ENCODE measurements at regions not wholly inside any gene's neighbourhood (a gene's known extent, or its start where the extent isn't known, plus 50 kb on each side); places are given as distances from the start of the nearest gene placed in this dataset.
A peak's percentile ranks its signal among the peaks of the same experiment; 100 is the strongest.

DNA sequence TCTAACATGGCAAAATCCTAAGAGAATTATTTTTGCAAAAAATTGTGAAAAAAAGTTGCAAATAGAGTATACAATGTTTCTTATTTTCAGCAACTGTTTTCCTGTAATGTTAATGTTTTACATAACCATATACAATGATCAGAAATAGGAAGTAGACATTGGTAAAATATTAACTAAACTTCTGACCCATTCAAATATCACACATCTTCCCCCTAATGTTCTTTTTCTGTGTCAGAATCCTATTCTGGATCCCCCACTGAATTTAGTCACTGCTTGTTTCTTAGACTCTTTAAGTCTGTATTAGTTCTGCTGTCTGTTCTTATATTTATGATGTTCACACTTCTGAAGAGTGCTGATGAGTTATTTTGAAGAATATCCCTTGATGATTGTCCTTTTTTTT, 62.0 kb downstream of the HFE start:
- TF ChIP-seq, protein P1, sequence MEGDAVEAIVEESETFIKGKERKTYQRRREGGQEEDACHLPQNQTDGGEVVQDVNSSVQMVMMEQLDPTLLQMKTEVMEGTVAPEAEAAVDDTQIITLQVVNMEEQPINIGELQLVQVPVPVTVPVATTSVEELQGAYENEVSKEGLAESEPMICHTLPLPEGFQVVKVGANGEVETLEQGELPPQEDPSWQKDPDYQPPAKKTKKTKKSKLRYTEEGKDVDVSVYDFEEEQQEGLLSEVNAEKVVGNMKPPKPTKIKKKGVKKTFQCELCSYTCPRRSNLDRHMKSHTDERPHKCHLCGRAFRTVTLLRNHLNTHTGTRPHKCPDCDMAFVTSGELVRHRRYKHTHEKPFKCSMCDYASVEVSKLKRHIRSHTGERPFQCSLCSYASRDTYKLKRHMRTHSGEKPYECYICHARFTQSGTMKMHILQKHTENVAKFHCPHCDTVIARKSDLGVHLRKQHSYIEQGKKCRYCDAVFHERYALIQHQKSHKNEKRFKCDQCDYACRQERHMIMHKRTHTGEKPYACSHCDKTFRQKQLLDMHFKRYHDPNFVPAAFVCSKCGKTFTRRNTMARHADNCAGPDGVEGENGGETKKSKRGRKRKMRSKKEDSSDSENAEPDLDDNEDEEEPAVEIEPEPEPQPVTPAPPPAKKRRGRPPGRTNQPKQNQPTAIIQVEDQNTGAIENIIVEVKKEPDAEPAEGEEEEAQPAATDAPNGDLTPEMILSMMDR (IDR thresholded peaks at IDR 0.05; ENCODE audit: low read depth, low read length), result no peak
- H3K4me3 ChIP-seq (ENCODE audit: low read depth, low read length), result no peak overlapping the region

- TF ChIP-seq, protein P1 (IDR thresholded peaks at IDR 0.05; ENCODE audit: low read depth, low read length), result no peak
- no peak overlapping the region for H3K4me3 ChIP-seq (ENCODE audit: low read depth, low read length)
These were observed 65.2 kb downstream of the HFE start for GRCh38 chr6:26152226-26153101.

- peak overlapping the region; percentile 82 for H3K4me3 ChIP-seq (ENCODE audit: low read depth, low read length)
- TF ChIP-seq, protein P1 (IDR thresholded peaks at IDR 0.05; ENCODE audit: low read depth, low read length), result no peak
These were observed 68.1 kb downstream of the HFE start for GRCh38 chr6:26155061-26155930.

DNA sequence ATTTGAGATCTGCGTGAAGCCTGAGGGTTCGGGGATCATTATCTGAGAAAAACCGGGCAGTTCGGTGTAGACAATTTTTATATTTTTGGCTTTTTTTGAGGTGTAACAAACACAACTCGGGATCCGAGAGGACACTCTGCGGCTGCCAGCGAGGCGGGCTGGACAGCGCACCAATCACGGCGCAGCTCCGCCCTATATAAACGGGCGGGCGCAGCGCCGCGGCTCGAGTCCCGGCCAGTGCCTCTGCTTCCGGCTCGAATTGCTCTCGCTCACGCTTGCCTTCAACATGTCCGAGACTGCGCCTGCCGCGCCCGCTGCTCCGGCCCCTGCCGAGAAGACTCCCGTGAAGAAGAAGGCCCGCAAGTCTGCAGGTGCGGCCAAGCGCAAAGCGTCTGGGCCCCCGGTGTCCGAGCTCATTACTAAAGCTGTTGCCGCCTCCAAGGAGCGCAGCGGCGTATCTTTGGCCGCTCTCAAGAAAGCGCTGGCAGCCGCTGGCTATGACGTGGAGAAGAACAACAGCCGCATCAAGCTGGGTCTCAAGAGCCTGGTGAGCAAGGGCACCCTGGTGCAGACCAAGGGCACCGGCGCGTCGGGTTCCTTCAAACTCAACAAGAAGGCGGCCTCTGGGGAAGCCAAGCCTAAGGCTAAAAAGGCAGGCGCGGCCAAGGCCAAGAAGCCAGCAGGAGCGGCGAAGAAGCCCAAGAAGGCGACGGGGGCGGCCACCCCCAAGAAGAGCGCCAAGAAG, 69.0 kb downstream of the HFE start:
- H3K4me3 ChIP-seq (ENCODE audit: low read depth, low read length), result peak overlapping the region; percentile 82

DNA sequence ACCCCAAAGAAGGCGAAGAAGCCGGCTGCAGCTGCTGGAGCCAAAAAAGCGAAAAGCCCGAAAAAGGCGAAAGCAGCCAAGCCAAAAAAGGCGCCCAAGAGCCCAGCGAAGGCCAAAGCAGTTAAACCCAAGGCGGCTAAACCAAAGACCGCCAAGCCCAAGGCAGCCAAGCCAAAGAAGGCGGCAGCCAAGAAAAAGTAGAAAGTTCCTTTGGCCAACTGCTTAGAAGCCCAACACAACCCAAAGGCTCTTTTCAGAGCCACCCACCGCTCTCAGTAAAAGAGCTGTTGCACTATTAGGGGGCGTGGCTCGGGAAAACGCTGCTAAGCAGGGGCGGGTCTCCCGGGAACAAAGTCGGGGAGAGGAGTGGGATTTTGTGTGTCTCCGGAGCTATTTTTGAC, 69.6 kb downstream of the HFE start:
- TF ChIP-seq, protein P1 (IDR thresholded peaks at IDR 0.05; ENCODE audit: low read depth, low read length), result no peak
- H3K4me3 ChIP-seq (ENCODE audit: low read depth, low read length), result peak overlapping the region; percentile 82

More for the DNA sequence above, 69.0 kb downstream of the HFE start:
- TF ChIP-seq, protein P1 (IDR thresholded peaks at IDR 0.05; ENCODE audit: low read depth, low read length), result no peak

DNA sequence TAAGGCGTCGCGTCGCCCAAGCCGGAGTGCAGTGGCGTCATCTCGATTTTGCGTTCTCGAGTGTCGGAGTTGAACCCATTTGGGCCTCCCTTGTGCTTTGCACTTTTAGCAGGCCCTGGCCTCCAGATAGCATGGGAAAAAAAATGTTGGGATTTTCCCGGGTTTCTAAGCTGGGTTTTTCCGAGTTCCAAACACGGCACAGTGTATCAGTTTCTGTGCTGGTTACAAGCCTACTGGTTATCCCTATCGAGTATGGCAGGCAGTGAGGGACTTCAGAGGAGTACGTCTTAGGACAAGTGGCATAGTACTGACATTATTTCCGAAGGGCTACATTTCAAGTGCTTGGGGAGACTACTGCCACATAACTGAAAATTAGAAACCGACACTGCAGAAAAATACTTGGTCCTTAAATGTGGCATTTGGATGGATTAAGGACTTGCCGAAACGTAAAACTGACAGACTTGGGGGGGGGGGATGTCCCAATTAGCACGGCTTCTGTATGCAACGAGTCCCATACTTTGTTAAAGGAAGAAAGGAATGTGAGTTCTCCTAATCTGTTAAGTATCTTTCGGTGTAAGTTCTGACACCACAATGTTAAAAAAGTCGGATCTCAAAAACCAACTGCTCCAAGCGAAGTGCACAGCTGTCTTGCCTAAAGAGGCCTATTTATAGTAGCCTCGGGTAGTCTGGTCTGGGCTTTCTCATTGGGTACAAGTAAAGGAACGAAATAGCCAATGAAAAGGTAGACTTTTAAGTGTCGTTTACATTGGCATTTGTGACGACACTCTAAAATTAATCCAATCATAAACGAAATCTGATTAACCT, 70.2 kb downstream of the HFE start:
- TF ChIP-seq, protein P1 (IDR thresholded peaks at IDR 0.05; ENCODE audit: low read depth, low read length), result no peak
- peak overlapping the region; percentile 83 for H3K4me3 ChIP-seq (ENCODE audit: low read depth, low read length)
